NCI-H2107 treated with DMSO at 0.1 percent for 48 hours (cell line): ENCODE measurements at regions not wholly inside any gene's neighbourhood (a gene's known extent, or its start where the extent isn't known, plus 50 kb on each side); places are given as distances from the start of the nearest gene placed in this dataset.
"Not testable (repeated sequence)": the region's sequence is repeated elsewhere in the genome, so short reads cannot be mapped to it uniquely, and the experiment has no call there.

Source experiments
- DNase-seq: peaks from one replicate; lab custom pipeline; 2025; ENCODE audit not compliant: unreplicated experiment; lab: John Stamatoyannopoulos, UW

DNA sequence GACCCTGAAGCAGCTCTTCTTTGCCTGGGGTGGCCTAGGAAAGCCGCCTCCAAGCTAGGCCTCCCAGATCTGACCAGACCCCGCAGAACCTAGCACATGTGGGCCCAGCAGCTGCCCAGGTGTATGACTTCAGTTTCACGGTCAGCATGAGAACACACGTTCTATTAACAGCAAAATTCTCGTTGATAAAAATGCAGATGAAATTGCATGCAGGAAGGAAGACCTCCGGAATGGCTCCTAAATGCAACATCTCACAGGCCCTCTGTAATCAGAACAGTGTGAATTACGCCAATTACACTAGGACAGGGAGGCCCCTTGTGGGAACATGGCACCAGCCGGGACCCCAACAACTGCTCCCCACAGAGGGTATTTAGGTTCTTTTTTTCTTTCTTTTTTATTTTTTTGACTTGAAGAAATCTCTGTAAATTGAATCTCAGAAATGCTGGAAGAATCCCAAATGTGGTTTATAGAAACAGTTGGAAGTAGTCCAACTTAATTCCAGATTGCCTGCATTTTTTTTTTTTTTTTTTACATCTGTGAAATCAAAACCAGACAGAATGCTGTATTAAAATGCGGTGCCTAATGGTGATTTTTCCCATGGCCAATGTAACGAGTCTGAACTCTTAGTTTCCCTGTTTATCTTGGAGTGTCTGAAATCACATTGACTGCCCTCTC is 185.1 kb downstream of the NPIPB11 start:
- not testable (repeated sequence) for DNase-seq

DNA sequence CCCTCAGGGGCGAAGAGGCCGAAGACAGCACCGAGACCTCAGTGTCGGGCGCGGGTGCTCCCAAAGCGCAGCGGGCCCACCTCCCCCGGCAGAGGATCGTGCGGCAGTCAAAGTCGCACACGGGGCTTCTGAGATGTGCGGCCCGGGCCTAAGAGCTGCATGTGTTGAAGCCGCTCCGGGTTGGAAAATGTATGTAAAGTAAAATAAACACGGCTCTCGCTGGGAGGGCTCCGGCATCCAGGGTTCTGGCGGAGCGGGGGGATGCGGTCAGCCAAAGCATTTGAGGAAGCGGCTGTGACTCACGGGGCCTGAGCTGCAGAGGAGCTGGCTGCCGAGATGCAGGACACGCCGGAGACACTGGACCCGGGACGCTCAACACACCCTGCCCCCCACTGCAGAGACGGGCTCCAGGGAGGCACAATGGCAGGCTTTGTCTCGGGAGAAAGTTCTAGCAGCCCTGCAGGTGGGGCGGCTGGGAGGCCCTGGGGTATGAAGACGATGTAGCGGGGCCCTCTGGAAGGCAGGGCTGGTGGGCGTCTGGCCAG is 185.8 kb downstream of the NPIPB11 start:
- not testable (repeated sequence) for DNase-seq

DNA sequence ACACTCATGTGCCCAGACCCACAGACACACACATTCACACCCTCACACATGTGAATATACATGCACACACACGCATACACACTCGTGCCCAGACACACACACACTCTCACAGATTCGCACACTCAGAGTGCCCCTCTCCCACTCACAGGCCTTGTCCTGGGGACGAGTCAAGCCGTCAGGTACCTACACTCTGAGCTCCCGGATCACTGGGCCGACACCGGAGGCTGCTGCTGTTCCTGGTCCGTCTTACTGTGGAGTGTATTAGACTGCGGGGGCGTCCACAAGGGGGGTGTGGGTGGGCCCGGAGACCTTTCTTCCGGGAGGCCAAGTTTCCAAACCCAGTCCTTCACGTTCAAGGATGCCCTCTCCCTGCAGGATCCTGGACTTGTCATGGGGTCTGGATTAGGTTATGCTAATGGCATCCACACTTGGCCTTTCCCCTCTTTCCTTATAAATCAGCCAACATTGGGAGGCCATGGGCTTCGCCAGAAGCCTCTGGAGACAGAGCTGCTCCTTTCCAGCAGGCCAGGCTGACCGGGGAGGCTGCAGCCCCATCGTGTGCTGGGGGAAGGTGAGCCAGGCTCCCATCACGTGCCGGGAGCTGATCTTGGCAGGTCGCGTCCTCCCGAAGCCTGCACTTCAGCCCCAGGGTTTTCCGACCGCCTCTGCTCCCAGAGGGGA is 186.4 kb downstream of the NPIPB11 start:
- DNase-seq = not testable (repeated sequence)

DNA sequence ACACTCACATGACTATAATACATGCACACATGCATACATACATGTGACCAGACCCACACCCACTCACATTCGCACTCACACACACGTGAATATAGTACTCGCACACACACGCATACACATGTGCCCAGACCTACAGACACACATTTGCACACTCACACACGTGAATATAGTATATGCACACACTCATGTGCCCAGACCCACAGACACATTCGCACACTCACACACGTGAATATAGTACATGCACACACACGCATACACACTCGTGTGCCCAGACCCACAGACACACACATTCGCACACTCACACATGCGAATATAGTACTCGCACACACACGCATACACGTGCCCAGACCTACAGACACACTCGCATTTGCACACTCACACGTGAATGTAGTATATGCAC is 186.9 kb downstream of the NPIPB11 start:
- DNase-seq = not testable (repeated sequence)

DNA sequence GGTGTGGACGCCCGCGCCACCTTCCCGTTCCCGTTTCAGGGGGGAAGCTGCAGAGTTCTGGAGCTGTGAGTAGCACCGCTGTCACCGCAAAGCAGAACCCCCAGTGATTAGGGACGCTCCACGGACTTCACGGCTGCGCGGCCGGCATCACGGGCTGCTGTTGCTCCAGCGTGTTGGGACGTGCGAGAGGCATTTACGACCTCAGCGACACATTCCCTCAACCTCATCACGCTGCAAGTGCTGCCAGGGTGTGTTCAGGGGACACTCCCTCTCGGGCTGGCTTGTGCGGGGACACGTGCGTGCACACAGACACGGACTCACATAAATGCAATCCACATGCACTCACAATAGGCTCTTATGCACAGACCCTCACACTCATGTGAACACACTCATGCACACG is 187.9 kb downstream of the NPIPB11 start:
- DNase-seq = not testable (repeated sequence)

DNA sequence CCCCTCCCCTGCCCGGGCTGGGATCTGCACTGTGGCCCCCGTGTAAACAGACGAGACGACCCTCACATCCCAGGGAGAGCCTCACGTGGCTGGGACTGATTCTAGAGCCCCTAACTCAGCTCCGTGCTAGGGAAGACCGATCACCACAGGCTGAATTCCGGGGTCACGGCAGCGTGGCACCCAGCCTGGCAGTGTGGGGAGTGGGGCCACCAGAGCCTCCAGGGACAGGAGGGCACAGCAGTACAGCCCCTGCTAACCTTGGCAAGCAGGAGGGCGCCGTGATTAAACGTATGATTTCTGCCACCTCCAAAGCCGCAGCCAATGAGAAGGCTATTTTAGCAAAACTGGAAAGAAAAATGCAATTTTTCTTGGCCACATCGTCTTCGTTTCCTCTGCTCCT is 188.3 kb downstream of the NPIPB11 start:
- not testable (repeated sequence) for DNase-seq

DNA sequence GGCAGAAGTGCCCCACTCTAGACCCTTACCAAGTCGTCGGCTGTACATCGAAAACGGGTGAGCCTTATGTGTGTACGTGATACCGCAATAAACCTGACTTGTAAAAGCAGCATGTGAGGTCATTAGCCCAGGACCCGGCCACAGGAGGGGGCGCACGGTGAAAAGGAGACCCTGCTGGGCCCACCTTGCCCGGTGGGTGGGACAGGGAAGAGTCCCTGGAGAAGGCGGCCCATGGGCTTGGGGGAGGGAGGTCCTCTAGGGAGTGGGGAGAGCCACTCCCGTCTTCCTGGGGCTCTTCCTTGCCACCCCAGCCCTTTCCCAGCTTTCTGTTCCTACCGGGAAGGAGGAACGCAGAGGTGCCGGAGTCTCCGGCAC is 188.8 kb downstream of the NPIPB11 start:
- not testable (repeated sequence) for DNase-seq

DNA sequence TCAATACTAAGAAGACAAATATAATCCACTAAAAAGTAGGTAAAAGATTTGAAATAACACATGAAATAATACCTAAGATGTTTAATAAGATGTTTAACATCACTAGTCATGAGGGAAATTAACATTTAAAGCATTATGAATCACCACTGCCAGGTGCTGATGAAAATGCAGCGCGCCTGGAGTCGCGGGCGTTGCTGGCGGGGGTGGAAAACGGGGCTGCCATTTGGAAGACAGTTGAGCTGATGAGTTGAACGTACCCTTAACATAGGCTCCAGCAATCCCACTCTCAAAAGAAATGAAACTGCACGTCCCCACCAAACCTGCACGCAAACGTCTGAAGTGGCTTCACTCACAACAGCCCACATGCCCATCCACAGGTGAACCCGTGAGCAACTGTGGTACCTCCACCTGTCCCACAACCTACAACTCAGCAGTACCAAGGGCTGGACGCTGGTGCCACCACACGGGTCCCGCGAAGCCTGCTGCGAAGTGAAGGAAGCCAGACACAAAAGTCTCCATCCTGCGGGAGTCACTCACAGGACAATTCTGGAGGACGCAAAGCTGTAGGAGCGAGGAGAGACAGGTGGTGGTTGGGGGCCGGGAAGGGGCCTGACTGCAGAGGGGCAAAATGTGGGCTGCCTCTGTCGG is 189.3 kb downstream of the NPIPB11 start:
- DNase-seq = not testable (repeated sequence)

DNA sequence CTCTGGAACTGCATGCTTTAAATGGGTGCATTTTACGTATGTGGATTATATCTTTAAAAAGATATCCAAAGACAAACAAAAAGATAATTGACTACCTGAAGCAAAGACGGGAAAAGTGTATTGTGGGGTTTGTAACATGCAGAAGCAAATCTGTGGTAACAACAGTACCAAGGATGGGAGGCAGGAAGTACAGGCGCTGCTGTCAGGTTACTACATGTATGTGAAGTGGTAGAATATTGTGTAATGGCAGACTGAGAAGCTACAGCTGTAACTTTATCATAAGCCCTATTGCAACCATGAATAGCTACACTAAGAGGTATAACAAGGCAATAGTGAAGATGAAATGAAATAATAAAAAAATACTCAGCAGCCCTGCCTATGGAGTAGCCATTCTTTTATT is 192.7 kb downstream of the NPIPB11 start:
- DNase-seq = not testable (repeated sequence)

DNA sequence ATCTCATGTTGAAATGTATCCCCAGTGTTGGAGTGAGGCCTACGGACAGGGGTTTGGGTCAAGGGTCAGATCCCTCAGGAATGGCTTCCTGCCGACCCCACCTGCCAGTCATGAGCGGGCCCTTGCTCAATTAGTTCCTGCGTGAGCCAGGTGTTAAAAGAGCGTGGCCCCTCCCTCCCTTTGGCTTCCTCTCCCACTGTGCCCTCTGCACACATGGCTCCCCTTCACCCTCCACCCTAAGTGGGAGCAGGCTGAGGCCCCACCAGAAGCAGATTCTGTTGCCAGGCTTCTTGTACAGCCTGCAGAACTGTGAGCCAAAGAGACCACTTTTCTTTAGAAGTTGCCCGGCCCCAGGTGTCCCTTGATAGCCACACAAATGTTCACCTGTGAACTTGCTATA is 193.3 kb downstream of the NPIPB11 start:
- not testable (repeated sequence) for DNase-seq

DNA sequence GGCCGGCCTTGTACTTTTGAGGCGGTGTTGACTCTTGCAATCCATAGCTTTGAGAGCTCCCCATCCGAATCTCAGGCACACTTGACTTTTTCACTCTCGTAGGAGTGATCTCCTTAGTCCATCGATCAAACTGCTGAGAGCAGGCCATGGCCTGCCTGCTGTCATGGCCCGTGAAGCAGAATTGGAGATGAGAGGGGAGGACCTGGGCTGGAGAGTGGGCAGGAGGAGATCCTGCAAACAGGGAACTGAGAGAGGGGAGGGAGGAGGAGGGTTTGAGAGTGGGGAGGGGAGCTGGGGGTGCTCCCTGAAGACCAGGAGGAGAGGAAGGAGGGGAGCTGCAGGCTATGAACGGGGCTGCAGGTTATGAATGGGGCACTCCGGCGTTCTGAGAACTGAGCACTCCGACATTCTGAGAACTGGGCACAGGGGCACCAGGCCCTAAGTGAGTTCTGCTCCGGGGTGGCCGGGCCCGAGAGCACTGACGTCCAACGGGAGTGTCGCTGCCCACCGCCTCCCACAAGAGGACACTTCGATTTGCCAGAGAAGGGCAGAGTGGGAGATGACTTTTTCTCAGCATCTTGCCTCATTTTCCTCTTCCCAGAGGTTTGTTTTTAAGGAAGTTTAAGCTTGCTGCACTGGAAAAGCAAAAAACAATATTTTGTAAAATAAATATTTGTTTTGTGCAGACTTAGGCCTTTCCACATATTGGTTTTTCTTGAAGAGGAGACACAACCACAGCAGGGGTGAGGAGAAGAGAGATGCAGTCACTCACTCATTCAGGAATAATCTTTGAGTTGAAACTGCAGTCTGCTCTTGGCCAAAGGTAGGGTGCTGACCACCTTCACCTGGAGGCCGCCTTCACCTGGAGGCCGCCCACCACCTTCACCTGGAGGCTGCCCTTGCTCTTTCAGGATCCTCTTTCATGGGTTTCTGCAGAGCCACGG is 194.2 kb downstream of the NPIPB11 start:
- not testable (repeated sequence) for DNase-seq

DNA sequence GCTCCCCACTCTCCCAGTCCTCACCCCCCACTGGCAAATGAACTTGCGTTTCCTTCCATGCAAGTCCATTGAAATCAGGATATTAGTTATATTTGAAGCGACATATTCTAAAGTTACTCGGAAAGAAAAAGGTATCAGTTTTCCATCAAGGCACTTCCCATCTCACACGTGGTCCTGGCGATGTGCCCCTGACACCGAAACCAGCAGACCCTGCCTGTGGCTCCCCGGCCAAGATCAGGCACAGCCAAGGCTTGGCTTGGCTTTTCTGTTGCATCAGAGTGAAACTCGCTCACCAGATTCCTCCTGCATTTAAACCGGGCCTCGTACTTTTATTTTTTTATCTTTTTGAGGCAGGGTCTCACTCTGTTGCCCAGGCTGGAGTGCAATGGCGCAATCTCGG is 195.1 kb downstream of the NPIPB11 start:
- not testable (repeated sequence) for DNase-seq

DNA sequence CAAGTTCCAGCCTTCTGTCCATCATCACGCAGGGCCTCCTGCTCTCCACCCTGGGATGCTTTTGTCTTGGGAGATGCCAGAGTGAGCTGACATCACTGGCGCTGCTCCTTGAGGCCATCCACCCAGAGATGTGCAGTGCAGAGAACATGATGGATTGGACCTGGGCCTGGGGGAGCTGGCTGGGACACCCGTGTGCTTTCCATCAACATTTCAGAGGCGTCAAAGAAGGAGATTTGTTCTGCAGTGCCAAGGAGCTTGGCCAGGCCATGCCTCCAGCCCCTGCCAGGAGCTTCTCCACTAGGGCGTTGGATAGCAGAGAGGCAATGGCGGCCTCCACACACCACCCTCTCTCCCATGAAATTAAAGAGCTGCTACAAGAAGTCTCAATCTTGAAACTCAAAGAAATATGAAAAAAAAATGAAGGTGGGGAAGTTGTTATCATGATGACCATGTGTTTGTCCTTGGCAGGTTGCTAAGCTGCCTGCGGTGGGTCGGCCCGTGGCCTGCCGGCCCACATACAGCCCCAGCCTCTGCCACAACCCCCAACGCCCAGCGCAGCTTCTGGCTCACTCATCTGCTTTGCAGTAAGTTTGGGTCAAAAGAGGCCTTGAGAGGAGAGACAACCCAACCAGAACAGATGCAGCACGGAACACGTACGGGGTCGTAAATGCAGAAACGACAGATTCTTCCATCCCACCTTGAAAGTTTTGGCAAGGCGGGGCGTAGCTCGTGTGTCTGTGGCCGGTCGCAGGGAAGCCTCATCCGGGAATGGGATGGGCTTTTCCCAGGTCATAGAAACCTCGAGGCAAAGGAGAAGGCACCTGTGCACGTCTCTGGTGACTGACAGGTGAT is 196.0 kb downstream of the NPIPB11 start:
- DNase-seq = not testable (repeated sequence)

DNA sequence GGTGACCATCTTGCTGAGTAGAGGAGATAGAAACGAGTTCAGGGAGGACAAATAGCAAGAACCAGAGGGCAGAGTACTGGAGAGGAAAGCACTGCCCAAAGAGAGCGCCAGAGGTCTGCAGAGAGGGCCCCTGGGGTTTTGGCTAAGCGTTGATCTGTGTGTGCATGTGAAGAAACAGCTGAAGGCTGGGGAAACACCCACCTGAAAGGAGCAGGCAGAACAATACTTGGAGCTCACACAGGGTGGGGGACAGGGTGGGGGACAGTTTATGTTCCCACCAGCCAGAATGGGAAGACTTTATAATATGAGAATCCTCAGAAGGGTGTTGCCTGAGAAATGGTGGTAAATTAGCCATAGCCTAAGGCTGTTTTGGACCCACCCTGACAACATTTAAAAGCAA is 200.4 kb downstream of the NPIPB11 start:
- not testable (repeated sequence) for DNase-seq

DNA sequence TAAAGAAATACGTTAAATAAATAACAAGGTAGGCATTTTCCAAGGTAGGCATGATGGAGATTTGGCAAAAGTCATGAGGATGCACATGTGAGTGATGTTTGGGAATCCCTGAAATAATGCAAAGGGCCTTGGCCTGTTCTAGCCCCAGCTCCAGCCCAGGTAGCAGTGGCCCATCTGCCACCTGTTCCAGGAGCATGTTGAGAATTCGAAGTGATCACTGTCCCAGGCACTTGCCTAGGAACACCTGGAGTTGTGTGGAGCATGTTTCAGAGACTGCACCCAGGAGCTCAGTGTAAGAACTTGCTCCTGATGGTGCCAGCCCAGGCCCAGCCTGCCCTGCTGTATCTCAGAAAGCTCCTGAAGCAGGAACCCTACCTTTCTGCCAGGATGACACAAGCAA is 201.4 kb downstream of the NPIPB11 start:
- not testable (repeated sequence) for DNase-seq

DNA sequence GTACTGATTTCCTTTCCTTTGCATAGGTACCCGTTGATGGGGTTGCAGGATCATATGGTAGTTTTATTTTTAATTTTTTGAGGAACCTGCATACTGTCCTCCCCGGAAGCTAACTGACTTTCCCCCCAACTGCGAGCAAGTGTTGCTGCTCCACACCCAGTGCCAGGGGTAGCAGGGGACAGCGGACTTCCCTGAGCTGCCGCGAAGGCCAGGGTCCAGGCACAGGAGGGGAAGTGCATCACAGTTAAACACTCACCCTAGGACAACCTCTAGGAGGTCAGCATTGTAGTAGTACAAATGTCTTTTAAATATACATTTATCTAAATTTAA is 201.7 kb downstream of the NPIPB11 start:
- DNase-seq = no peak

DNA sequence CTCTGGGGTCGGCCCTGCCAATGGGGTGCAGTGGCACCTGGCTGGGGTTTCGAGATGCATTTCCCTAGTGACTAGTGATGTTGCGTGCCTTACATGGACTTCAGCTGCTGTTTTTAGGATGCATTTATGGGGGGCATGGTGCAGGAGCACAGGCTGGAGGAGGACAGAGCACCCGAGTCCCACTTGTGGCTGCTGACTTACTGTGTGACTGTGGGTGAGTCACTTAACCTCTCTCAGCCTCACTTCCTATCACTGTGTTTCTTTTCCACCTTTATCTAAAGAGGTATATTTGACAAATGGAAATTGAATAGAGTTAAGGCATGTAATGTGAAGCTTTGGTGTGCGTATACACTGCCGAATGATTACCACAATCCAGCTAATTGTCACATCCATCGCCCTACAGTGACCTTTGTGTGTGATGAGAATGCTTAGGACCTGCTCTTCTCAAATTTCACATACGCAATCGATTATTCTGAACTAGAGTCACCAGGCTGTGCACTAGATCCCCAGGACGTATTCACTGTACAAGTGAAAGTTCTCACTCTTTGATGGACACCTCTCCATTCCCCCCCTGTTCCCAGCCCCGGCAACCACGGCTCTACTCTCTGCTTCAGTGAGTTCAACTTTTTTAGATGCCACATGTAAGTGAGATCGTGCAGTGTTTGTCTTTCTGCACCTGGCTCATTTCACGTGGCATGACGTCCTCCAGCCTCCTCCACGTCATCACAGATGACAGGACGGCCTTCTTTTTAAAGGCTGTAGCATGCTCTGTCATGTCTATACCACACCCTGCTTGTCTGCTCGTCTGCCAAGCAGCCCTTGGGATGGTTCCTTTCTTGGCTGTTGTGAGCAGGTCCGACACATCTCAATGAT is 202.3 kb downstream of the NPIPB11 start:
- DNase-seq = not testable (repeated sequence)

DNA sequence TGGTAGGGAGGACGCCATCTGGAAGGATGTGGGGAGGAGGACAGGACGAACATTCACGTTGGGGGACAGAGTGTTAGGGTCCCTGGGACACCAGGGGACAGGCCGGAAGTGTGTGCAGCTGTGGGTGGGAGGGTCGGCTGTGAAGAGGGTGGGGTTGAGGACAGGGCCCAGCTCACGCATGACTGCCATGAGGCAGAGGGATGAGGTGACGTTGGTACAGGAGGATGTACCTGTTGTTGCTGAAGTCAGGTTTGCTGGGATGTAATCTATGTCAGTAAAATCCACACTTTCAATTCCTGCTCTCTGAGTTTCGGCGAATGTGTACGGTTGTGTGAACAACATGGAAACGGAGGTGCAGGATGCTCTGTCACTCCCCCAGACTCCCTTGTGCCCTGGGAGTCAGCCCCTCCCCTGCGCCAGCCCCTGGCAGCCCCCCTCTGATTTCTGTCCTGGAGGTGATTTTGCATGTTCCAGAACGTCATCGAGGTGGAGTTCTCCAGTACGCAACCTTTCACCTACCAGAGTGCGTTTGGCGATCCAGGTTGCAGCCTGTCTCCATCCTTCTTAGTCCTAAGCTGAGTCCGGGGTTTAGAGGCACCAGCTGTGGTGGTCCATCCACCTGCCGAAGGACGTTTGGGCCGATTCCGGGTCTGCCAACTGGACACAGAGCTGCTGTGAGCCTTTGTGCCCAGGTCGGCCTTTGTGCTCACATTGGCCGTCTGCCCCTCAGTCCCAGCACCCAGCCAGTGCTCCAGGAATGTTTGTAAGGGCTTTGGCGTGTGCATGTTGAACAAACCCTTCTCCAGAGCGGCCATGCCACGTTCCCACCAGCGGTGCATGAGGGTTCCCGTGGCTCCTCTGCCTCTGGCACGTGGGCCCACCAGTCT is 203.2 kb downstream of the NPIPB11 start:
- DNase-seq = not testable (repeated sequence)
